Sigmoid colon (tissue), 3 donors: ENCODE measurements at regions not wholly inside any gene's neighbourhood (a gene's known extent, or its start where the extent isn't known, plus 50 kb on each side); places are given as distances from the start of the nearest gene placed in this dataset.

ENCODE experiments used
- CTCF ChIP-seq, 4 experiments: fragments of 450-650 bp in 3 of 4; fragments of 200-600 bp in 1 of 4; IDR thresholded peaks; one replicate each; pipeline ENCODE4 v1.5.1; 2016 to 2019; ENCODE audit warnings: antibody characterized with exemption in 4 of 4, mild to moderate bottlenecking in 3 of 4, moderate library complexity in 2 of 4
- POLR2A ChIP-seq, 2 donors: fragments of 450-650 bp; IDR thresholded peaks; one replicate each; pipeline ENCODE4 v1.6.1; 2016; ENCODE audit warnings: antibody characterized with exemption in 2 of 2, mild to moderate bottlenecking in 2 of 2, moderate library complexity in 2 of 2

GRCh38 chr5:165956854-165957253 is 2334.6 kb upstream of the WWC1 start:
- no peak for TF ChIP-seq CTCF (IDR thresholded peaks at IDR 0.05)
- no peak for TF ChIP-seq POLR2A (IDR thresholded peaks at IDR 0.05)
